ENCODE measurements at regions not wholly inside any gene's neighbourhood (a gene's known extent, or its start where the extent isn't known, plus 50 kb on each side); places are given as distances from the start of the nearest gene placed in this dataset.

DNA sequence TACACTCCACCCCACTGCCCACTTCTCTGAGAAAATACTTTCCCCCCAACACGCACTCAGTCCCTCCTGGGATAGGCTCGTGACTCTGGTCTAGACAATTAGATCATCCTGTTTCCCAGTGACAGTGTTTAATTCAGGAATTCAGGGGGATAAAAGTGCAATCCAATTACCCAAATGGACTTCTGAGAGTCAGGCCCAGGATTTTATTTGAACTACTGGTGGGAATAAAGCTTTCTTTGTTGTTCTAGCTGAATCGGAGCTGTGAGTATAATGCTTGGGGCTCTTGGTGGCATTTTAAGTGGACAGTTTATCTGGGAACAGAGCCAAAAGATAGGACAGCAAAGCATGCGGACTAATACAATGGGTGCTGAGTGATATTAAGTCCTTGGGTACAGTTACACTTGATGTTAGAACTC is 683.3 kb downstream of the MAT2B start:
- POLR2A ChIA-PET = interaction anchor here (0.6 to 0.9 kb wide), 2 partner anchors 9 to 895 kb away, joined by 3 to 4 read pairs; no protein-coding TSS in a partner anchor
- intact Hi-C loops (cut with micrococcal nuclease; ENCODE audit: unreplicated experiment) (no loop called here), in situ Hi-C loops (cut with MboI) (no loop called here)
- BruUV-seq (replicated peaks) = no TSS peak
- no peaks in the 10 kb centered on the region for H3K4me1 ChIP-seq (ENCODE audit: control insufficient read depth, insufficient read depth, low read length)
- no peak overlapping the region for H2AFZ ChIP-seq (ENCODE audit: control insufficient read depth, low read depth, low read length)
- DNase-seq (ENCODE audit: low read depth, low spot score) = no peak
- no peaks in the 10 kb centered on the region for H3K36me3 ChIP-seq (ENCODE audit: control insufficient read depth in 2 of 2, insufficient read depth in 2 of 2, low read length in 1 of 2)
- H3K27ac ChIP-seq (ENCODE audit: control insufficient read depth, insufficient read depth) = no peak overlapping the region
- RAD21 ChIA-PET (ENCODE audit: unreplicated experiment) = interaction anchor here (1.1 kb wide), 1 partner anchor 34 kb away, joined by 3 read pairs; no protein-coding TSS in a partner anchor
- no peak overlapping the region for H3K9ac ChIP-seq (ENCODE audit: control insufficient read depth, insufficient read depth, low read length)
- no peak overlapping the region for H3K4me2 ChIP-seq (ENCODE audit: control insufficient read depth, insufficient read depth)
- SMC1A ChIA-PET (ENCODE audit: uncharacterized antibody, unreplicated experiment) = interaction anchor here (0.7 to 1.1 kb wide), 6 partner anchors 9 to 117 kb away, joined by 3 to 5 read pairs (median 4); no protein-coding TSS in a partner anchor
- H3K4me3 ChIP-seq = no peak overlapping the region
- CTCF ChIA-PET = interaction anchor here (2.2 kb wide), 1 partner anchor 11 kb away, joined by 9 read pairs; no protein-coding TSS in a partner anchor
- WGBS (ENCODE audit: insufficient coverage, insufficient replicate concordance, low lambda C conversion rate, missing lambda C conversion rate) = 23% methylated on average over 4 of the region's 4 CpGs
- no peak for FAIRE-seq
- H3K27me3 ChIP-seq (replicated peaks in 1 of 2; ENCODE audit: control insufficient read depth in 2 of 2, insufficient read depth in 2 of 2, low read length in 1 of 2) = no peaks in the 10 kb centered on the region
- TF ChIP-seq MYC (IDR thresholded peaks at IDR 0.05; ENCODE audit: insufficient read depth, insufficient read length, insufficient replicate concordance, low read length, severe bottlenecking) = no peak
- no peak for TF ChIP-seq FOXM1 (IDR thresholded peaks at IDR 0.05; ENCODE audit: low read depth, low read length)
- TF ChIP-seq FOXK2 (IDR thresholded peaks at IDR 0.05) = no peak
- TF ChIP-seq MTA3 (IDR thresholded peaks at IDR 0.05; ENCODE audit: borderline replicate concordance, low read length) = no peak
- no peak for TF ChIP-seq SUZ12 (IDR thresholded peaks at IDR 0.05; ENCODE audit: unreplicated experiment)
- no peak for TF ChIP-seq SIX5 (IDR thresholded peaks at IDR 0.05; ENCODE audit: low read depth, low read length, severe bottlenecking)
- TF ChIP-seq SREBF2 (IDR thresholded peaks at IDR 0.05; ENCODE audit: low read length) = no peak
- no peak for TF ChIP-seq ZNF24 (IDR thresholded peaks at IDR 0.05)
- TF ChIP-seq YY1 (IDR thresholded peaks at IDR 0.05; ENCODE audit: low read depth, low read length) = no peak
- TF ChIP-seq, protein P1, sequence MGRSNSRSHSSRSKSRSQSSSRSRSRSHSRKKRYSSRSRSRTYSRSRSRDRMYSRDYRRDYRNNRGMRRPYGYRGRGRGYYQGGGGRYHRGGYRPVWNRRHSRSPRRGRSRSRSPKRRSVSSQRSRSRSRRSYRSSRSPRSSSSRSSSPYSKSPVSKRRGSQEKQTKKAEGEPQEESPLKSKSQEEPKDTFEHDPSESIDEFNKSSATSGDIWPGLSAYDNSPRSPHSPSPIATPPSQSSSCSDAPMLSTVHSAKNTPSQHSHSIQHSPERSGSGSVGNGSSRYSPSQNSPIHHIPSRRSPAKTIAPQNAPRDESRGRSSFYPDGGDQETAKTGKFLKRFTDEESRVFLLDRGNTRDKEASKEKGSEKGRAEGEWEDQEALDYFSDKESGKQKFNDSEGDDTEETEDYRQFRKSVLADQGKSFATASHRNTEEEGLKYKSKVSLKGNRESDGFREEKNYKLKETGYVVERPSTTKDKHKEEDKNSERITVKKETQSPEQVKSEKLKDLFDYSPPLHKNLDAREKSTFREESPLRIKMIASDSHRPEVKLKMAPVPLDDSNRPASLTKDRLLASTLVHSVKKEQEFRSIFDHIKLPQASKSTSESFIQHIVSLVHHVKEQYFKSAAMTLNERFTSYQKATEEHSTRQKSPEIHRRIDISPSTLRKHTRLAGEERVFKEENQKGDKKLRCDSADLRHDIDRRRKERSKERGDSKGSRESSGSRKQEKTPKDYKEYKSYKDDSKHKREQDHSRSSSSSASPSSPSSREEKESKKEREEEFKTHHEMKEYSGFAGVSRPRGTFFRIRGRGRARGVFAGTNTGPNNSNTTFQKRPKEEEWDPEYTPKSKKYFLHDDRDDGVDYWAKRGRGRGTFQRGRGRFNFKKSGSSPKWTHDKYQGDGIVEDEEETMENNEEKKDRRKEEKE (IDR thresholded peaks at IDR 0.05) = no peak
- TF ChIP-seq, protein P2, sequence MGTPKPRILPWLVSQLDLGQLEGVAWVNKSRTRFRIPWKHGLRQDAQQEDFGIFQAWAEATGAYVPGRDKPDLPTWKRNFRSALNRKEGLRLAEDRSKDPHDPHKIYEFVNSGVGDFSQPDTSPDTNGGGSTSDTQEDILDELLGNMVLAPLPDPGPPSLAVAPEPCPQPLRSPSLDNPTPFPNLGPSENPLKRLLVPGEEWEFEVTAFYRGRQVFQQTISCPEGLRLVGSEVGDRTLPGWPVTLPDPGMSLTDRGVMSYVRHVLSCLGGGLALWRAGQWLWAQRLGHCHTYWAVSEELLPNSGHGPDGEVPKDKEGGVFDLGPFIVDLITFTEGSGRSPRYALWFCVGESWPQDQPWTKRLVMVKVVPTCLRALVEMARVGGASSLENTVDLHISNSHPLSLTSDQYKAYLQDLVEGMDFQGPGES (IDR thresholded peaks at IDR 0.05) = no peak
- no peak for TF ChIP-seq SUPT20H (IDR thresholded peaks at IDR 0.05; ENCODE audit: borderline replicate concordance, control insufficient read depth, low read depth, low read length)
- no peak for TF ChIP-seq NR2C1 (IDR thresholded peaks at IDR 0.05)
- no peak for TF ChIP-seq TCF7 (IDR thresholded peaks at IDR 0.05; ENCODE audit: borderline replicate concordance)
- ATAC-seq = no peak
- no peaks in the 10 kb centered on the region for H3K79me2 ChIP-seq (ENCODE audit: control insufficient read depth, insufficient read depth, low read length)
- no peaks in the 10 kb centered on the region for H3K9me3 ChIP-seq (replicated peaks; ENCODE audit: control insufficient read depth, insufficient read depth, low read length)
- no peaks in the 10 kb centered on the region for H4K20me1 ChIP-seq (ENCODE audit: control insufficient read depth, insufficient read depth)

All from GM12878 (cell line).